Mesenchymal stem cell (in vitro differentiated cells and primary cell): ENCODE measurements at regions not wholly inside any gene's neighbourhood (a gene's known extent, or its start where the extent isn't known, plus 50 kb on each side); places are given as distances from the start of the nearest gene placed in this dataset.
A peak's percentile ranks its signal among the peaks of the same experiment; 100 is the strongest.

Source experiments
- DNase-seq: peaks from one replicate; pipeline ENCODE4 v3.0.0-alpha.2; 2013
- H2AFZ ChIP-seq: one replicate; pipeline ENCODE4 v1.6.1; 2013; ENCODE audit warnings: low read depth, mild to moderate bottlenecking, control low read depth, inconsistent platforms, low read length, moderate library complexity
- H2AK5ac ChIP-seq: 2 replicates; pipeline ENCODE4 v1.6.1; 2013; ENCODE audit warnings: low read length, moderate library complexity, mild to moderate bottlenecking, inconsistent platforms; ENCODE audit not compliant: severe bottlenecking
- H2BK120ac ChIP-seq: one replicate; pipeline ENCODE4 v1.6.1; 2013; ENCODE audit warnings: low read depth, mild to moderate bottlenecking, inconsistent platforms, low read length, moderate library complexity
- H2BK12ac ChIP-seq, 2 experiments: one replicate each; pipeline ENCODE4 v1.6.1; 2013; ENCODE audit warnings: inconsistent platforms in 2 of 2, low read length in 2 of 2, mild to moderate bottlenecking in 2 of 2, moderate library complexity in 2 of 2, control low read depth in 1 of 2
- H2BK15ac ChIP-seq: one replicate; pipeline ENCODE4 v1.6.1; 2013; ENCODE audit warnings: mild to moderate bottlenecking, low read depth, inconsistent platforms; ENCODE audit not compliant: poor library complexity, severe bottlenecking
- H2BK5ac ChIP-seq: 2 replicates; pipeline ENCODE4 v1.6.1; 2013; ENCODE audit warnings: low read depth, mild to moderate bottlenecking, low read length, control low read depth, inconsistent platforms; ENCODE audit not compliant: poor library complexity, severe bottlenecking
- H3K14ac ChIP-seq, 2 experiments: one replicate each; pipeline ENCODE4 v1.6.1; 2013; ENCODE audit warnings: inconsistent platforms in 2 of 2, low read length in 2 of 2, control low read depth in 1 of 2, mild to moderate bottlenecking in 1 of 2, moderate library complexity in 1 of 2
- H3K18ac ChIP-seq, 2 experiments: one replicate each; pipeline ENCODE4 v1.6.1; 2013; ENCODE audit warnings: inconsistent platforms in 2 of 2, low read length in 2 of 2, control low read depth in 1 of 2, low read depth in 1 of 2, mild to moderate bottlenecking in 1 of 2
- H3K23ac ChIP-seq, 2 experiments: one replicate each; pipeline ENCODE4 v1.6.1; 2013; ENCODE audit warnings: inconsistent platforms in 2 of 2, low read length in 2 of 2, mild to moderate bottlenecking in 2 of 2, moderate library complexity in 2 of 2, control low read depth in 1 of 2
- H3K27ac ChIP-seq: 2 replicates; pipeline ENCODE4 v1.5.1; 2013; ENCODE audit warnings: mild to moderate bottlenecking, moderate library complexity, low read length, control low read depth, inconsistent platforms; ENCODE audit not compliant: poor library complexity, severe bottlenecking
- H3K27me3 ChIP-seq, 2 experiments: 2 replicates each; pipeline versions ENCODE4 v1.6.1 to v1.7.0; 2013; ENCODE audit warnings: low read length in 2 of 2, mild to moderate bottlenecking in 2 of 2, moderate library complexity in 2 of 2, control low read depth in 1 of 2, inconsistent platforms in 1 of 2; ENCODE audit not compliant: control insufficient read depth in 1 of 2, insufficient read depth in 1 of 2
- H3K36me3 ChIP-seq, 2 experiments: 2 replicates each; pipeline versions ENCODE4 v1.6.1 to v1.7.0; 2013; ENCODE audit warnings: low read length in 2 of 2, control low read depth in 1 of 2, inconsistent platforms in 1 of 2, low read depth in 1 of 2, mild to moderate bottlenecking in 1 of 2; ENCODE audit not compliant: insufficient read depth in 2 of 2, control insufficient read depth in 1 of 2
- H3K4ac ChIP-seq, 2 experiments: one replicate each; pipeline ENCODE4 v1.6.1; 2013; ENCODE audit warnings: inconsistent platforms in 2 of 2, low read length in 2 of 2, mild to moderate bottlenecking in 2 of 2, moderate library complexity in 2 of 2, control low read depth in 1 of 2, low read depth in 1 of 2
- H3K4me1 ChIP-seq: 2 replicates; pipeline ENCODE4 v1.6.1; 2013; ENCODE audit warnings: low read depth, low read length, control low read depth; ENCODE audit not compliant: control insufficient read depth, insufficient read depth
- H3K4me2 ChIP-seq: 2 replicates; pipeline ENCODE4 v1.6.1; 2013; ENCODE audit warnings: low read length, mild to moderate bottlenecking, inconsistent platforms; ENCODE audit not compliant: poor library complexity, severe bottlenecking
- H3K4me3 ChIP-seq, 2 experiments: 2 replicates each; pipeline versions ENCODE4 v1.5.1 to v1.7.0; 2013; ENCODE audit warnings: low read length in 2 of 2, mild to moderate bottlenecking in 2 of 2, control low read depth in 1 of 2, low read depth in 1 of 2; ENCODE audit not compliant: insufficient read depth in 1 of 2
- H3K79me1 ChIP-seq: replicated peaks from 2 replicates; pipeline ENCODE4 v1.6.1; 2013; ENCODE audit warnings: mild to moderate bottlenecking, control low read depth, low read length, inconsistent platforms; ENCODE audit not compliant: poor library complexity, severe bottlenecking
- H3K9ac ChIP-seq: 2 replicates; pipeline ENCODE4 v1.7.0; 2013; ENCODE audit warnings: mild to moderate bottlenecking, low read length, moderate library complexity
- H3K9me3 ChIP-seq: 2 replicates; pipeline ENCODE4 v1.7.0; 2013; ENCODE audit warnings: mild to moderate bottlenecking, low read length; ENCODE audit not compliant: control insufficient read depth
- H4K8ac ChIP-seq: one replicate; pipeline ENCODE4 v1.6.1; 2013; ENCODE audit warnings: inconsistent platforms, mild to moderate bottlenecking, low read length, moderate library complexity
- H4K91ac ChIP-seq: one replicate; pipeline ENCODE4 v1.6.1; 2013; ENCODE audit warnings: mild to moderate bottlenecking, low read length, inconsistent platforms
- WGBS: methylation state at CpG from one replicate; pipeline ENCODE4 v1.1.7; 2013; ENCODE audit warnings: mixed read lengths; 5-methylcytosine and 5-hydroxymethylcytosine counted together

GRCh38 chr10:78531088-78531487 lies 497.4 kb downstream of the RPS24 start:
- 58% methylated on average over 2 of the region's 3 CpGs for WGBS

GRCh38 chr10:78532480-78533042 lies 498.9 kb downstream of the RPS24 start:
- peaks cover 8% of the 10 kb centered on the region for H3K9me3 ChIP-seq
- H2BK5ac ChIP-seq = no peak overlapping the region
- peaks cover 2 to 7% of the 10 kb centered on the region in 2 experiments for H3K27me3 ChIP-seq
- 76% methylated on average over 3 of the region's 3 CpGs for WGBS
- H3K79me1 ChIP-seq = no peaks in the 10 kb centered on the region
- no peak overlapping the region for H2BK120ac ChIP-seq
- no peak overlapping the region for H3K23ac ChIP-seq
- H2BK15ac ChIP-seq = no peak overlapping the region
- no peak overlapping the region for H3K4me3 ChIP-seq
- no peaks in the 10 kb centered on the region for H3K36me3 ChIP-seq
- no peak overlapping the region for H3K9ac ChIP-seq
- H2BK12ac ChIP-seq = no peak overlapping the region
- no peak overlapping the region for H3K4me2 ChIP-seq
- H3K14ac ChIP-seq = no peak overlapping the region
- H4K8ac ChIP-seq = no peak overlapping the region
- no peak overlapping the region for H3K27ac ChIP-seq
- H2AK5ac ChIP-seq = no peak overlapping the region
- no peak overlapping the region for H4K91ac ChIP-seq
- H2AFZ ChIP-seq = no peak overlapping the region
- H3K4ac ChIP-seq = no peak overlapping the region
- DNase-seq = no peak
- H3K18ac ChIP-seq = no peak overlapping the region
- H3K4me1 ChIP-seq = no peaks in the 10 kb centered on the region

More at GRCh38 chr10:78531088-78531487, 497.4 kb downstream of the RPS24 start:
- Histone ChIP-seq H3K23ac (no peak overlapping the region), H3K4ac (no peak overlapping the region), H2BK5ac (no peak overlapping the region), H2BK15ac (no peak overlapping the region), H4K8ac (no peak overlapping the region), H2AFZ (no peak overlapping the region), H3K18ac (no peak overlapping the region), H3K79me1 (no peaks in the 10 kb centered on the region), H3K4me2 (no peak overlapping the region), H3K27ac (no peak overlapping the region), H2BK12ac (no peak overlapping the region), H2BK120ac (no peak overlapping the region), H2AK5ac (no peak overlapping the region), H3K4me1 (no peaks in the 10 kb centered on the region), H3K4me3 (no peak overlapping the region), H3K36me3 (no peaks in the 10 kb centered on the region), H3K9me3 (peaks cover 8% of the 10 kb centered on the region), H3K9ac (no peak overlapping the region), H3K27me3 (peaks cover 2 to 7% of the 10 kb centered on the region in 2 experiments), H3K14ac (peak overlapping the region in 1 of 2 experiments; percentile 30), H4K91ac (no peak overlapping the region)
- DNase-seq = no peak

GRCh38 chr10:78533098-78533497 lies 499.4 kb downstream of the RPS24 start:
- H2BK12ac ChIP-seq = no peak overlapping the region
- no peak overlapping the region for H2BK120ac ChIP-seq
- no peak overlapping the region for H3K4me2 ChIP-seq
- no peak overlapping the region for H3K4ac ChIP-seq
- H3K18ac ChIP-seq = no peak overlapping the region
- no peak overlapping the region for H3K14ac ChIP-seq
- WGBS = 83% methylated on average over 5 of the region's 5 CpGs
- H2BK15ac ChIP-seq = no peak overlapping the region
- no peak overlapping the region for H4K91ac ChIP-seq
- peaks cover 8% of the 10 kb centered on the region for H3K9me3 ChIP-seq
- H3K9ac ChIP-seq = no peak overlapping the region
- DNase-seq = no peak
- no peaks in the 10 kb centered on the region for H3K36me3 ChIP-seq
- no peaks in the 10 kb centered on the region for H3K79me1 ChIP-seq
- no peak overlapping the region for H2AK5ac ChIP-seq
- no peak overlapping the region for H2BK5ac ChIP-seq
- H3K4me1 ChIP-seq = no peaks in the 10 kb centered on the region
- no peak overlapping the region for H3K4me3 ChIP-seq
- no peak overlapping the region for H3K27ac ChIP-seq
- no peak overlapping the region for H4K8ac ChIP-seq
- peaks cover 2 to 7% of the 10 kb centered on the region in 2 experiments for H3K27me3 ChIP-seq
- no peak overlapping the region for H2AFZ ChIP-seq
- H3K23ac ChIP-seq = no peak overlapping the region

- WGBS = 84% methylated on average over 5 of the region's 5 CpGs
These were observed 500.1 kb downstream of the RPS24 start for GRCh38 chr10:78533776-78534175.

More at GRCh38 chr10:78533776-78534175, 500.1 kb downstream of the RPS24 start:
- Histone ChIP-seq H3K23ac (no peak overlapping the region), H3K4me3 (no peak overlapping the region), H3K4me1 (no peaks in the 10 kb centered on the region), H2BK120ac (no peak overlapping the region), H3K9me3 (peaks cover 8% of the 10 kb centered on the region), H2BK12ac (no peak overlapping the region), H3K79me1 (no peaks in the 10 kb centered on the region), H3K4me2 (no peak overlapping the region), H3K27me3 (peaks cover 2 to 7% of the 10 kb centered on the region in 2 experiments), H2AFZ (no peak overlapping the region), H3K9ac (no peak overlapping the region), H3K36me3 (no peaks in the 10 kb centered on the region), H2BK5ac (no peak overlapping the region), H2BK15ac (no peak overlapping the region), H2AK5ac (no peak overlapping the region), H3K27ac (no peak overlapping the region), H4K8ac (no peak overlapping the region), H4K91ac (no peak overlapping the region), H3K4ac (no peak overlapping the region), H3K18ac (no peak overlapping the region), H3K14ac (no peak overlapping the region)
- DNase-seq = no peak
